ENCODE measurements at regions not wholly inside any gene's neighbourhood (a gene's known extent, or its start where the extent isn't known, plus 50 kb on each side); places are given as distances from the start of the nearest gene placed in this dataset.

GRCh38 chr2:234438305-234438977 lies 58.4 kb downstream of the ARL4C start:
- no peak for DNase-seq

- DNase-seq, result no peak
These were observed 59.1 kb downstream of the ARL4C start for GRCh38 chr2:234437642-234438304.

- DNase-seq, result no peak
These were observed 60.4 kb downstream of the ARL4C start for GRCh38 chr2:234436482-234436837.

- no peak for DNase-seq
These were observed 60.9 kb downstream of the ARL4C start for GRCh38 chr2:234435836-234436481.

GRCh38 chr2:234433201-234433600 lies 63.7 kb downstream of the ARL4C start:
- DNase-seq, result no peak

GRCh38 chr2:234430871-234431270 lies 66.0 kb downstream of the ARL4C start:
- no peak for DNase-seq

GRCh38 chr2:234429265-234429664 lies 67.6 kb downstream of the ARL4C start:
- DNase-seq, result no peak

- peak; percentile 42 for DNase-seq
These were observed 69.5 kb downstream of the ARL4C start for GRCh38 chr2:234427081-234428061.

- peak; percentile 36 for DNase-seq
These were observed 70.3 kb downstream of the ARL4C start for GRCh38 chr2:234426616-234427015.

- DNase-seq, result peak; percentile 86
These were observed 71.0 kb downstream of the ARL4C start for GRCh38 chr2:234425639-234426603.

- peak; percentile 26 for DNase-seq
These were observed 73.0 kb downstream of the ARL4C start for GRCh38 chr2:234423884-234424283.

GRCh38 chr2:234422981-234423431 lies 73.9 kb downstream of the ARL4C start:
- DNase-seq, result peak; percentile 76

- DNase-seq, result peak; percentile 23
These were observed 74.6 kb downstream of the ARL4C start for GRCh38 chr2:234422273-234422732.

- peak; percentile 44 for DNase-seq
These were observed 76.5 kb downstream of the ARL4C start for GRCh38 chr2:234420408-234420807.

- DNase-seq, result no peak
These were observed 77.2 kb downstream of the ARL4C start for GRCh38 chr2:234419726-234420125.

GRCh38 chr2:234415706-234416105 lies 81.2 kb downstream of the ARL4C start:
- DNase-seq, result no peak

- peak; percentile 9 for DNase-seq
These were observed 82.3 kb downstream of the ARL4C start for GRCh38 chr2:234414596-234414995.

GRCh38 chr2:234412726-234413125 lies 84.2 kb downstream of the ARL4C start:
- no peak for DNase-seq

- no peak for DNase-seq
These were observed 85.1 kb downstream of the ARL4C start for GRCh38 chr2:234411793-234412192.

GRCh38 chr2:234410526-234410925 lies 86.4 kb downstream of the ARL4C start:
- no peak for DNase-seq

GRCh38 chr2:234409590-234409989 lies 87.3 kb downstream of the ARL4C start:
- no peak for DNase-seq

GRCh38 chr2:234406085-234406484 lies 90.8 kb downstream of the ARL4C start:
- no peak for DNase-seq

Measured in CD4-positive, alpha-beta T cell treated with Interleukin-21 for 1 hour (primary cell).